ENCODE measurements at regions not wholly inside any gene's neighbourhood (a gene's known extent, or its start where the extent isn't known, plus 50 kb on each side); places are given as distances from the start of the nearest gene placed in this dataset.

DNA sequence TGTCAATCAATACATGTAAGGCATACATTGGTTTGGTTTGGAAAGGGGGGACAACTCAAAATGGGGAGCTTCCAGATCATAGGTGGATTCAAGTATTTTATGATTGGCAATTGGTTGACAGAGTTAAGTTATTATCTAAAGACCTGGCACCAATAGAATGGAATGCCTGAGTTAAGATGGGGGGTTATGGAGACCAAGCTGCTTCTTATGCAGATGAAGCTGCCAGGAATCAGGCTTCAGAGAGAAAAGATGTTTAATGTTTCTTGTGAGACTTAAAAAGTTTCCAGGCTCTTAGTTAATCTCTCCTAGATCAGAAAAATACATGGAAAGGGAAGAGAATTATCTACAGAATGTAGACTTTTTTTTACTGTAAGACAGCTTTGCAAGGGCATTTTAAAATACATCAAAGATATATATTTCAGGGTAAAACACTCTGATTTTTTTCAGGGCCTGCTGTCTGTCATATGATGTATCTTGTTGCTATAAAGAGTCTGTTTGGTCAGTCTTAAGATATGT, 1343.2 kb upstream of the LRRTM1 start:
- CTCF ChIA-PET: no interaction called here

DNA sequence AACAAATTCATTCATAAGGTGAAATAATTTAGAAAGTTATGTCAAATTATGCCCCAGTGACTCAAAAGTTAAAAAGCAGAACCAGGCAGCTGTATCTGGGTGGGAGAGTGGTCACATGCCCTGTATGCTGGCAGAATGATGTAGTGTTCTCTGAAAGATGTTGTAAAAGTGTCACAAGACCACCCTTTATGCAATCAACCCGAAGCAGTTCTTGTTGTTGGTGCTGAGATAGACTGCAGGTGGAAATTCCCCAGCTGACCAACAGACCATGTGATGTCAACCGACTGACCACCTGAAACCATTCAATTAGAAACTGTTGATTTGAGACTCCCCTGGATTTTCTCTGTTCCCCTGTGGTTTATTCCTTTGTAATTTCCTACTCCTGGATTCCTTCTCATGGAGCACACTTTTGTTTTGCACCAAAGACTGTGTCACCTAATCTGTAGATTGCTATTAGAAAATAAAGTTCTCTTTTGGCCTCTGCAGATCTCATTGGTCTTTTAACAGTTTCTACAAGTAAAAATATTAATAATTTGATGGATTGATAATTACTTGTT, 1341.3 kb upstream of the LRRTM1 start:
- Histone ChIP-seq H3K9me3 (peaks cover 10% of the 10 kb centered on the region; the same call in 2 of the 3 replicates), H3K4me3 (no peak overlapping the region), H3K4me2 (no peak overlapping the region), H3K27ac (no peak overlapping the region), H3K4me1 (no peaks in the 10 kb centered on the region)
- FAIRE-seq (no peak), ATAC-seq (no peak), DNase-seq (ENCODE audit: low read depth in 1 of 2, low spot score in 1 of 2) (no peak)
- TF ChIP-seq CBX2 (IDR thresholded peaks at IDR 0.05; ENCODE audit: borderline replicate concordance, low read depth) (no peak), MYC (IDR thresholded peaks at IDR 0.05; ENCODE audit: borderline replicate concordance, low read length) (no peak), RAD21 (conservative IDR thresholded peaks at IDR 0.05 in 1 of 2, IDR thresholded peaks at IDR 0.05 in 1 of 2) (no peak), HOXB5 (CRISPR knock-in tag; IDR thresholded peaks at IDR 0.05) (no peak), ESRRA (IDR thresholded peaks at IDR 0.05; ENCODE audit: borderline replicate concordance, low read length) (no peak), JUN (IDR thresholded peaks at IDR 0.05) (no peak), KDM1A (IDR thresholded peaks at IDR 0.05; ENCODE audit: low read depth) (no peak), FOSL2 (IDR thresholded peaks at IDR 0.05) (no peak), FOSL2 (CRISPR knock-in tag; IDR thresholded peaks at IDR 0.05) (no peak)
- TF ChIP-seq, protein P1, sequence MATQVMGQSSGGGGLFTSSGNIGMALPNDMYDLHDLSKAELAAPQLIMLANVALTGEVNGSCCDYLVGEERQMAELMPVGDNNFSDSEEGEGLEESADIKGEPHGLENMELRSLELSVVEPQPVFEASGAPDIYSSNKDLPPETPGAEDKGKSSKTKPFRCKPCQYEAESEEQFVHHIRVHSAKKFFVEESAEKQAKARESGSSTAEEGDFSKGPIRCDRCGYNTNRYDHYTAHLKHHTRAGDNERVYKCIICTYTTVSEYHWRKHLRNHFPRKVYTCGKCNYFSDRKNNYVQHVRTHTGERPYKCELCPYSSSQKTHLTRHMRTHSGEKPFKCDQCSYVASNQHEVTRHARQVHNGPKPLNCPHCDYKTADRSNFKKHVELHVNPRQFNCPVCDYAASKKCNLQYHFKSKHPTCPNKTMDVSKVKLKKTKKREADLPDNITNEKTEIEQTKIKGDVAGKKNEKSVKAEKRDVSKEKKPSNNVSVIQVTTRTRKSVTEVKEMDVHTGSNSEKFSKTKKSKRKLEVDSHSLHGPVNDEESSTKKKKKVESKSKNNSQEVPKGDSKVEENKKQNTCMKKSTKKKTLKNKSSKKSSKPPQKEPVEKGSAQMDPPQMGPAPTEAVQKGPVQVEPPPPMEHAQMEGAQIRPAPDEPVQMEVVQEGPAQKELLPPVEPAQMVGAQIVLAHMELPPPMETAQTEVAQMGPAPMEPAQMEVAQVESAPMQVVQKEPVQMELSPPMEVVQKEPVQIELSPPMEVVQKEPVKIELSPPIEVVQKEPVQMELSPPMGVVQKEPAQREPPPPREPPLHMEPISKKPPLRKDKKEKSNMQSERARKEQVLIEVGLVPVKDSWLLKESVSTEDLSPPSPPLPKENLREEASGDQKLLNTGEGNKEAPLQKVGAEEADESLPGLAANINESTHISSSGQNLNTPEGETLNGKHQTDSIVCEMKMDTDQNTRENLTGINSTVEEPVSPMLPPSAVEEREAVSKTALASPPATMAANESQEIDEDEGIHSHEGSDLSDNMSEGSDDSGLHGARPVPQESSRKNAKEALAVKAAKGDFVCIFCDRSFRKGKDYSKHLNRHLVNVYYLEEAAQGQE (IDR thresholded peaks at IDR 0.05): no peak
- TF ChIP-seq, protein P2, sequence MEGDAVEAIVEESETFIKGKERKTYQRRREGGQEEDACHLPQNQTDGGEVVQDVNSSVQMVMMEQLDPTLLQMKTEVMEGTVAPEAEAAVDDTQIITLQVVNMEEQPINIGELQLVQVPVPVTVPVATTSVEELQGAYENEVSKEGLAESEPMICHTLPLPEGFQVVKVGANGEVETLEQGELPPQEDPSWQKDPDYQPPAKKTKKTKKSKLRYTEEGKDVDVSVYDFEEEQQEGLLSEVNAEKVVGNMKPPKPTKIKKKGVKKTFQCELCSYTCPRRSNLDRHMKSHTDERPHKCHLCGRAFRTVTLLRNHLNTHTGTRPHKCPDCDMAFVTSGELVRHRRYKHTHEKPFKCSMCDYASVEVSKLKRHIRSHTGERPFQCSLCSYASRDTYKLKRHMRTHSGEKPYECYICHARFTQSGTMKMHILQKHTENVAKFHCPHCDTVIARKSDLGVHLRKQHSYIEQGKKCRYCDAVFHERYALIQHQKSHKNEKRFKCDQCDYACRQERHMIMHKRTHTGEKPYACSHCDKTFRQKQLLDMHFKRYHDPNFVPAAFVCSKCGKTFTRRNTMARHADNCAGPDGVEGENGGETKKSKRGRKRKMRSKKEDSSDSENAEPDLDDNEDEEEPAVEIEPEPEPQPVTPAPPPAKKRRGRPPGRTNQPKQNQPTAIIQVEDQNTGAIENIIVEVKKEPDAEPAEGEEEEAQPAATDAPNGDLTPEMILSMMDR (IDR thresholded peaks at IDR 0.05): no peak
- ChIA-PET POLR2A (no interaction called here), CTCF (no interaction called here)
- 3% methylated on average over 2 of the region's 2 CpGs for WGBS (ENCODE audit: missing lambda C conversion rate)

More for the DNA sequence above, 1343.2 kb upstream of the LRRTM1 start:
- H3K27ac ChIP-seq: no peak overlapping the region
- no peak overlapping the region for H3K4me3 ChIP-seq
- POLR2A ChIA-PET: no interaction called here
- ATAC-seq (no peak), DNase-seq (ENCODE audit: low read depth in 1 of 2, low spot score in 1 of 2) (no peak), FAIRE-seq (no peak)
- H3K4me2 ChIP-seq: no peak overlapping the region
- TF ChIP-seq HOXA7 (CRISPR knock-in tag; IDR thresholded peaks at IDR 0.05) (no peak), ZC3H11A (IDR thresholded peaks at IDR 0.05) (no peak), KDM5A (IDR thresholded peaks at IDR 0.05) (no peak), HOXB13 (CRISPR knock-in tag; IDR thresholded peaks at IDR 0.05; ENCODE audit: low read depth) (no peak), SMC3 (IDR thresholded peaks at IDR 0.05) (no peak), CEBPB (IDR thresholded peaks at IDR 0.05) (no peak), ZNF302 (CRISPR knock-in tag; IDR thresholded peaks at IDR 0.05) (no peak), RNF2 (IDR thresholded peaks at IDR 0.05; ENCODE audit: borderline replicate concordance, low read depth) (no peak), EHMT2 (IDR thresholded peaks at IDR 0.05; ENCODE audit: low read depth) (no peak), FOXS1 (CRISPR knock-in tag; IDR thresholded peaks at IDR 0.05) (no peak), JUNB (IDR thresholded peaks at IDR 0.05) (no peak), NPAS2 (CRISPR knock-in tag; IDR thresholded peaks at IDR 0.05; ENCODE audit: borderline replicate concordance) (no peak), EHF (CRISPR knock-in tag; IDR thresholded peaks at IDR 0.05) (no peak), HEYL (CRISPR knock-in tag; IDR thresholded peaks at IDR 0.05) (no peak), CBX2 (IDR thresholded peaks at IDR 0.05; ENCODE audit: borderline replicate concordance, low read depth) (no peak), HOXB5 (CRISPR knock-in tag; IDR thresholded peaks at IDR 0.05) (no peak), HDAC2 (IDR thresholded peaks at IDR 0.05) (no peak), RARB (CRISPR knock-in tag; IDR thresholded peaks at IDR 0.05) (no peak)
- TF ChIP-seq, protein P3, sequence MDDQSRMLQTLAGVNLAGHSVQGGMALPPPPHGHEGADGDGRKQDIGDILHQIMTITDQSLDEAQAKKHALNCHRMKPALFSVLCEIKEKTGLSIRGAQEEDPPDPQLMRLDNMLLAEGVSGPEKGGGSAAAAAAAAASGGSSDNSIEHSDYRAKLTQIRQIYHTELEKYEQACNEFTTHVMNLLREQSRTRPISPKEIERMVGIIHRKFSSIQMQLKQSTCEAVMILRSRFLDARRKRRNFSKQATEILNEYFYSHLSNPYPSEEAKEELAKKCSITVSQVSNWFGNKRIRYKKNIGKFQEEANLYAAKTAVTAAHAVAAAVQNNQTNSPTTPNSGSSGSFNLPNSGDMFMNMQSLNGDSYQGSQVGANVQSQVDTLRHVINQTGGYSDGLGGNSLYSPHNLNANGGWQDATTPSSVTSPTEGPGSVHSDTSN (IDR thresholded peaks at IDR 0.05): no peak
- TF ChIP-seq, protein P4, sequence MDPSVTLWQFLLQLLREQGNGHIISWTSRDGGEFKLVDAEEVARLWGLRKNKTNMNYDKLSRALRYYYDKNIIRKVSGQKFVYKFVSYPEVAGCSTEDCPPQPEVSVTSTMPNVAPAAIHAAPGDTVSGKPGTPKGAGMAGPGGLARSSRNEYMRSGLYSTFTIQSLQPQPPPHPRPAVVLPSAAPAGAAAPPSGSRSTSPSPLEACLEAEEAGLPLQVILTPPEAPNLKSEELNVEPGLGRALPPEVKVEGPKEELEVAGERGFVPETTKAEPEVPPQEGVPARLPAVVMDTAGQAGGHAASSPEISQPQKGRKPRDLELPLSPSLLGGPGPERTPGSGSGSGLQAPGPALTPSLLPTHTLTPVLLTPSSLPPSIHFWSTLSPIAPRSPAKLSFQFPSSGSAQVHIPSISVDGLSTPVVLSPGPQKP (IDR thresholded peaks at IDR 0.05; ENCODE audit: low read depth, low read length): no peak
- H3K9me3 ChIP-seq: peaks cover 6% of the 10 kb centered on the region; the same call in 1 of the 3 replicates
- no peaks in the 10 kb centered on the region for H3K4me1 ChIP-seq
